ENCODE measurements at regions not wholly inside any gene's neighbourhood (a gene's known extent, or its start where the extent isn't known, plus 50 kb on each side); places are given as distances from the start of the nearest gene placed in this dataset.
"Not testable (repeated sequence)": the region's sequence is repeated elsewhere in the genome, so short reads cannot be mapped to it uniquely, and the experiment has no call there.

DNA sequence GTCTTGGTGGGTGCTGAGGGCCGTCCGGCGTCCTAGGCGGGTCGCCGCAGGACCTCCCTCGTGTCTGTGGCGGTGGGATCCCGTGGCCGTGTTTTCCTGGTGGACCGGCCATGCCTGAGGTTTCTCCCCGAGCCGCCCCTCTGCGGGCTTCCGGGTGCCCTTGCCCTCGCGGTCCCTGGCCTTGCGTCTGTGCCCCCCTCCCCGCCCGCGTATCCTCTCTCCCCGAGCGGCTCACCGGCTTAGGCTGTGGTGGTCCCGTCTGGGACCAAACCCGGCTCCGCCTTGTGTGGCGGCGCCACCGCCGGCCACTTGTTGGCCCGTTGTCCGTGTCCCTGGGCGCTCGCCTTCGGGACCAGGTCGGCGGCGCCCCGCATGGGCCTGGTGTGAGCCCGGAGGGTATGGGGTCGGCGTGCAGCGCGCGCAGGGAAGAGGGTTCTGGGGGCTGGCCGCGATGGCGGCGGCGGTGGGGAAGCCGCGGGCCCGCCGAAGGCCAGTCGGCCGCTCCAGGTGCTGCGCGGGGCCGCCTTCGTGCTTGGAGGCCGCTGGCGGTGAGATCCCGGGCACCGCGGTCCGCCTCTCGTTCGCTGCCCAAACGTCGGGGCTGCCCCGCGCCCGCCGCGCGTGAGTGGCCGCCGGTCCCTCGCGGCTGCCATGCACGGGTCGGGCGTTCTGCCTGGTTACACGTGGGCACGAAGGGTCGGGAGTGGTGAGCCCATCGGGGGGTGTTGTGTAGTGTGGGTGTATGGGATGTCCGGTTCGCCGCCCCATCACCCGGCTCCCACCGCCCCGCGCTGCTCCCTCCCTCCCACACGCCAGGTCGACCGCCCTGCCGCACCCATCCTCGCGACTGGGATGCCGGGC is 3899.1 kb upstream of the OR11H1 start:
- no peak for DNase-seq (ENCODE audit: low spot score)

DNA sequence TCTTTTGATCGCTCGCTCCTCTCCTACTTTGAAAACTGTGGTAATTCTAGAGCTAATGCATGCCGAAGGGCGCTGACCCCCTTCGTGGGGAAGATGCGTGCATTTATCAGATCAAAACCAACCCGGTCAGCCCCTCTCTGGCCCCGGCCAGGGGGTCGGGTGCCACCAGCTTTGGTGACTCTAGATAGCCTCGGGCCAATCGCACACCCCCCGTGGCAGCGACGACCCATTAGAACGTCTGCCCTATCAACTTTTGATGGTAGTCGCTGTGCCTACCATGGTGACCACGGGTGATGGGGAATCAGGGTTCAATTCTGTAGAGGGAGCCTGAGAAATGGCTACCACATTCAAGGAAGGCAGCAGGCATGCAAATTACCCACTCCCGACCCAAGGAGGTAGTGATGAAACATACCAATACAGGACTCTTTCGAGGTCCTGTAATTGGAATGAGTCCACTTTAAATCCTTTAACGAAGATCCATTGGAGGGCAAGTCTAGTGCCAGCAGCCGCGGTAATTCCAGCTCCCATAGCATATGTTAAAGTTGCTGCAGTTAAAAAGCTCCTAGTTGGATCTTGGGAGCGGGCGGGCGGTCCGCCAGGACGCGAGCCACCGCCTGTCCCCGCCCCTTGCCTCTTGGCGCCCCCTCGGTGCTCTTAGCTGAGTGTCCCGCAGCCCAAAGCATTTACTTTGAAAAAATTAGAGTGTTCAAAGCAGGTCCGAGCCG is 3898.2 kb upstream of the OR11H1 start:
- DNase-seq (ENCODE audit: low spot score): no peak

DNA sequence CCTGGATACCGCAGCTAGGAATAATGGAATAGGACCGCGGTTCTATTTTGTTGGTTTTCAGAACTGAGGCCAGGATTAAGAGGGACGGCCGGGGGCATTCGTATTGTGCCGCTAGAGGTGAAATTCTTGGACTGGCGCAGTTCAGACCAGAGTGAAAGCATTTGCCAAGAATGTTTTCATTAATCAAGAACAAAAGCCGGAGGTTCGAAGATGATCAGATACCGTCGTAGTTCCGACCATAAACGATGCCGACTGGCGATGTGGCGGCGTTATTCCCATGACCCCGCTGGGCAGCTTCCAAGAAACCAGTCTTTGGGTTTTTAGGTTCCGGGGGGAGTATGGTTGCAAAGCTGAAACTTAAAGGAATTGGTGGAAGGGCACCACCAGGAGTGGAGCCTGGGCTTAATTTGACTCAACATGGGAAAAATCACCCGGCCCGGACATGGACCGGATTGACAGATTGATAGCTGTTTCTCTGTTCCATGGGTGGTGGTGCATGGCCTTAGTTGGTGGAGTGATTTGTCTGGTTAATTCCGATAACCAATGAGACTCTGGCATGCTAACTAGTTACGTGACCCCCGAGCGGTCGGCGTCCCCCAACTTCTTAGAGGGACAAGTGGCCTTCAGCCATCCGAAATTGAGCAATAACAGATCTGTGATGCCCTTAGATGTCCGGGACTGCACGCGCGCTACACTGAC is 3897.5 kb upstream of the OR11H1 start:
- DNase-seq (ENCODE audit: low spot score): not testable (repeated sequence)
